Stimulated activated CD4-positive, alpha-beta T cell treated with anti-CD3 and anti-CD28 coated beads, Interleukin-4, amount 100 ng/mL, for 24 hours (primary cell): ENCODE measurements at regions not wholly inside any gene's neighbourhood (a gene's known extent, or its start where the extent isn't known, plus 50 kb on each side); places are given as distances from the start of the nearest gene placed in this dataset.
"Not testable (repeated sequence)": the region's sequence is repeated elsewhere in the genome, so short reads cannot be mapped to it uniquely, and the experiment has no call there.

Experiments
- DNase-seq: peaks from one replicate; pipeline ENCODE4 v3.0.0-alpha.2; 2020

- no peak for DNase-seq
Observed at GRCh38 chr4:129905256-129905655, 809.3 kb downstream of the C4orf33 start.

- no peak for DNase-seq
Observed at GRCh38 chr4:129908117-129908516, 812.2 kb downstream of the C4orf33 start.

- DNase-seq = no peak
Observed at GRCh38 chr4:129916991-129917390, 821.0 kb downstream of the C4orf33 start.

- no peak for DNase-seq
Observed at GRCh38 chr4:129917651-129918050, 821.7 kb downstream of the C4orf33 start.

GRCh38 chr4:129926936-129927335 lies 831.0 kb downstream of the C4orf33 start:
- no peak for DNase-seq

GRCh38 chr4:129929052-129929451 lies 833.1 kb downstream of the C4orf33 start:
- no peak for DNase-seq

- DNase-seq = no peak
Observed at GRCh38 chr4:129929984-129930383, 834.0 kb downstream of the C4orf33 start.

- DNase-seq = no peak
Observed at GRCh38 chr4:129950217-129950616, 854.3 kb downstream of the C4orf33 start.

GRCh38 chr4:129966175-129966574 lies 870.2 kb downstream of the C4orf33 start:
- no peak for DNase-seq

- DNase-seq = no peak
Observed at GRCh38 chr4:129968366-129968765, 872.4 kb downstream of the C4orf33 start.

- DNase-seq = no peak
Observed at GRCh38 chr4:129968778-129969177, 872.8 kb downstream of the C4orf33 start.

- DNase-seq = no peak
Observed at GRCh38 chr4:129970801-129971200, 874.8 kb downstream of the C4orf33 start.

GRCh38 chr4:129971419-129971818 lies 875.5 kb downstream of the C4orf33 start:
- no peak for DNase-seq

- no peak for DNase-seq
Observed at GRCh38 chr4:129972257-129972656, 876.3 kb downstream of the C4orf33 start.

GRCh38 chr4:129974730-129975129 lies 878.8 kb downstream of the C4orf33 start:
- no peak for DNase-seq

GRCh38 chr4:129978315-129978714 lies 882.4 kb downstream of the C4orf33 start:
- no peak for DNase-seq

GRCh38 chr4:129988957-129989356 lies 893.0 kb downstream of the C4orf33 start:
- DNase-seq = no peak

- no peak for DNase-seq
Observed at GRCh38 chr4:129994715-129995114, 898.8 kb downstream of the C4orf33 start.

GRCh38 chr4:129998436-129999150 lies 902.6 kb downstream of the C4orf33 start:
- no peak for DNase-seq

- DNase-seq = no peak
Observed at GRCh38 chr4:129999156-129999555, 903.2 kb downstream of the C4orf33 start.

- no peak for DNase-seq
Observed at GRCh38 chr4:130008461-130008860, 912.5 kb downstream of the C4orf33 start.

GRCh38 chr4:130012806-130013205 lies 916.9 kb downstream of the C4orf33 start:
- DNase-seq = not testable (repeated sequence)

GRCh38 chr4:130021706-130022105 lies 925.8 kb downstream of the C4orf33 start:
- DNase-seq = no peak

- DNase-seq = no peak
Observed at GRCh38 chr4:130023088-130023487, 927.1 kb downstream of the C4orf33 start.

- no peak for DNase-seq
Observed at GRCh38 chr4:130025701-130026100, 929.7 kb downstream of the C4orf33 start.
